GM12891 (cell line): ENCODE measurements at regions not wholly inside any gene's neighbourhood (a gene's known extent, or its start where the extent isn't known, plus 50 kb on each side); places are given as distances from the start of the nearest gene placed in this dataset.

ENCODE experiments used
- PAX5 ChIP-seq: IDR thresholded peaks from 2 replicates; pipeline ENCODE4 v1.6.1; 2011; ENCODE audit warnings: low read length, moderate library complexity, mild to moderate bottlenecking; ENCODE audit not compliant: insufficient read depth, severe bottlenecking
- POLR2A ChIP-seq: IDR thresholded peaks from 2 replicates; pipeline ENCODE4 v1.6.1; 2011; ENCODE audit warnings: low read depth, low read length, control low read depth
- POLR2AphosphoS5 ChIP-seq: IDR thresholded peaks from 2 replicates; pipeline ENCODE4 v1.6.1; 2011; ENCODE audit warnings: low read depth, low read length, control low read depth
- POU2F2 ChIP-seq: IDR thresholded peaks from 2 replicates; pipeline ENCODE4 v1.6.1; 2011; ENCODE audit warnings: low read depth, mild to moderate bottlenecking, control low read depth, low read length, moderate library complexity
- SPI1 ChIP-seq: IDR thresholded peaks from 2 replicates; pipeline ENCODE4 v1.6.1; 2011; ENCODE audit warnings: low read depth, low read length, control low read depth
- TAF1 ChIP-seq: IDR thresholded peaks from 2 replicates; pipeline ENCODE4 v1.6.1; 2011; ENCODE audit warnings: low read depth, low read length, control low read depth

DNA sequence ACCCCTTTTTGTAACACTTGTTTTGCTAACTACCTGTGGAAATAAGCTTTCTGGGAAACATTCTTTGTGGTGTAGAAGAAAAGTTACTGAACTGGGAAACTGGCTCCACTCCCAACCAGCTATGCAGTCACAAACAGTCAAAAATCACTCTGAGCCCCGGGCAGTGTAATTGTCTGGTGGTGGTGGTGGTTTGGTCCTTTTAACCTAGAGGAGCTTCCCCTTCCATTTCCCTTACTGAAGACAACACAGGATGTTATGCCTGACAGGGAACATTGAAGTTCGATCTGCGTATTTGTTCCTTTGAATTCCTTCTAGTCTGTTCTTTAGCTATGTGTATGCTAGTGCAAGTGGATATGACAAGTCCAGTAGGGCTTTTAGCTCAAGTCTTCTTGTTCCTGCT is 56.8 kb upstream of the TBCA start:
- TF ChIP-seq POLR2AphosphoS5, result no peak
- TF ChIP-seq POLR2A, result no peak
- TF ChIP-seq TAF1, result no peak
- TF ChIP-seq SPI1, result no peak
- no peak for TF ChIP-seq PAX5
- no peak for TF ChIP-seq POU2F2
